ENCODE measurements at regions not wholly inside any gene's neighbourhood (a gene's known extent, or its start where the extent isn't known, plus 50 kb on each side); places are given as distances from the start of the nearest gene placed in this dataset.

DNA sequence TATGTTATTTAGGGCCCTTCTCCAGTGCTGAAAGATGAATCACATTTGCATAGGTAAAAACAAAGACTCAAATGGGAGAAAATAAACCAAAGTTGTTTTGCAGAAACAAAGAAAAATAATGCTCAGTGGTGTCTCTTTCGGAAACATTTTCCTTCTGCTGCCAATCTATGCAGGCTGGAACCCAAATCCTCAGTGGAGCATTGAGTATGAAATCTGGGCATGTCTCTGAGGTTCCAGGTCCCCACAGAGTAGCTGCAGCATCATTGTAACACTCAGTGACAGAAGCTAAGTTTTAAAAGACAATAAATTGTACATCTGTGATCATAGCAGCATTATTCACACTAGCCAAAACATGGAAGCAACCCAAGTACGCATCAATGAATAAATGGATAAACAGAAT lies 303.6 kb downstream of the FBXW7 start:
- Histone ChIP-seq H3K4me3 (ENCODE audit: low read depth, low read length) (no peak overlapping the region), H3K27me3 (ENCODE audit: control insufficient read depth, insufficient read depth, low read length) (no peaks in the 10 kb centered on the region), H3K9ac (ENCODE audit: low read depth, low read length) (no peak overlapping the region), H3K9me3 (ENCODE audit: control insufficient read depth, insufficient read depth, low read length) (peaks cover 10% of the 10 kb centered on the region), H3K36me3 (ENCODE audit: control insufficient read depth, insufficient read depth, low read length) (no peaks in the 10 kb centered on the region), H3K4me1 (ENCODE audit: control insufficient read depth, insufficient read depth, low read length) (no peaks in the 10 kb centered on the region)

DNA sequence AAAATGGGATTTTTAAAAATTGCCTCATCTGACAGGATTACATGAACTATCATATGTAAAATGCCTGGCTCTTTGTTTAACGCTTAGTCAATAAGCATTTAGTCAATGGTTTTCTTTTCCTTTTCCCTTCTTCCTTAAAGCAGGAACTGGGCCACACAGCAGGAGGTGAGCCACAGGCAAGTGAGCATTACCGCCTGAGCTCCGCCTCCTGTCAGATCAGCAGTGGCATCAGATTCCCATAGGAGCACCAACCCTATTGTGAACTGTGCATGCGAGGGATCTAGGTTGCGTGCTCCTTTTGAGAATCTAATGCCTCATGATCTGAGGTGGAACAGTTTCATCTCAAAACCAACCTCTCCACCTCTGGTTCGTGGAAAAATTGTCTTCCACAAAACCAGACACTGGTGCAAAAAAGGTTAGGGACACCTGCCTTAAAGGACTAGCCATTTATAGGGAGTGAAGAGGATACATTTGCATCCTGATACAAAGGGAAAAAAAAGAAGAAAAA lies 306.1 kb downstream of the FBXW7 start:
- Histone ChIP-seq H3K9ac (ENCODE audit: low read depth, low read length) (no peak overlapping the region), H3K27me3 (ENCODE audit: control insufficient read depth, insufficient read depth, low read length) (no peaks in the 10 kb centered on the region), H3K4me1 (ENCODE audit: control insufficient read depth, insufficient read depth, low read length) (no peaks in the 10 kb centered on the region), H3K36me3 (ENCODE audit: control insufficient read depth, insufficient read depth, low read length) (no peaks in the 10 kb centered on the region), H3K4me3 (ENCODE audit: low read depth, low read length) (no peak overlapping the region), H3K9me3 (ENCODE audit: control insufficient read depth, insufficient read depth, low read length) (peaks cover 10% of the 10 kb centered on the region)

DNA sequence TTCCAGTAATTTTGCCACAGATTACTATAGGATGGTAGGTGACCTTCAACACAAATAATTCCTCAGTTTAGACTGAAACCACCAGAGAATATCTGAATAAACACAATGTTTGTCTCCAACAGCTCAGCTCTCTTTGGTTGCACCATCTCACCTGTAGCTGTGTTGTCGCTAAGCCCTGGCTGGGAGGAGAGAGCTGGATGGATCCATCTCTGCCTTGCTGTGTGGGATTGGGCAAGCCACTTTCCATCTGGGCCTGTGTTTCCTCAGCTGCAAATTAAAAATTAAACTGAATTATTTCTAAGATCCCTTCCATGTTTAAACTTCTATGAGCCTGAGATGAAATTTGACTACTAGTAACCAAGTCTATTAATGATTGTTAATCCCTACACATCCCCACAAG lies 310.2 kb downstream of the FBXW7 start:
- Histone ChIP-seq H3K36me3 (ENCODE audit: control insufficient read depth, insufficient read depth, low read length) (no peaks in the 10 kb centered on the region), H3K4me3 (ENCODE audit: low read depth, low read length) (no peak overlapping the region)

DNA sequence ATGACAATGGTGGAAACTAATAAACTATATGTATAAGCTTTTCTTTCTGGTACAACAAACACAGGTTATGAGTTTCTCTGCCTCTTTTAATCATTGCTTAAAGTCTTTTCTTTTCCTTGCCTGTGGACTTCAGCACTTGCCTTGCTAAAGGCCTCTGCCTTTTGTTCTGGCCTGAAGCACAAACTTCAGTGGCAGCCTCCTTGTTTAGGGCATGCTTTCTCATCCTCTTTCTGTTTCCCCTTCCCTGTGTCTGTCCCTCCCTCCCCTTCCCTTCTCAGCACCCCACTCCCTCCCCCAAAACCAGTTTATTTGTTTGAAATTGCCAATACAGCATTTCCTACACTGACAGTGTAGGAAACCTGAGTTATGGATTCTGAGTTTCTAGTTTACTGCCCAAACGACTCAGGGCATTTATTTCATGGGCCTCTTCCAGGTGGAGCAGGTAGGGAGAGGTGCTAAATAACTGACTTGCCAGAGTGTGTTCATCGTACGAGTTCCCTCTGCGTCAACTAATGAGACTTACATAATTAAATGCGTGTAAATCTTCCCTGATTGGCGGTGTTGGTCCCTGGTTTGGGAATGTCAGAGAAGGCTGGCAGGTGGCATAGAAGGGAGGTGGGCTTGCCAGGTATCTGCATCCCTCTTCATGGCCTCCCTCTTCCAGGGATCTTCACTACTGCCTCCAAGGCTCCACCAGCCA lies 311.0 kb downstream of the FBXW7 start:
- no peaks in the 10 kb centered on the region for H3K4me1 ChIP-seq (ENCODE audit: control insufficient read depth, insufficient read depth, low read length)
- no peaks in the 10 kb centered on the region for H3K9me3 ChIP-seq (ENCODE audit: control insufficient read depth, insufficient read depth, low read length)
- no peak overlapping the region for H3K4me3 ChIP-seq (ENCODE audit: low read depth, low read length)

More for the DNA sequence above, 310.2 kb downstream of the FBXW7 start:
- H3K4me1 ChIP-seq (ENCODE audit: control insufficient read depth, insufficient read depth, low read length), result no peaks in the 10 kb centered on the region
- H3K9ac ChIP-seq (ENCODE audit: low read depth, low read length), result no peak overlapping the region
- no peaks in the 10 kb centered on the region for H3K27me3 ChIP-seq (ENCODE audit: control insufficient read depth, insufficient read depth, low read length)
- H3K9me3 ChIP-seq (ENCODE audit: control insufficient read depth, insufficient read depth, low read length), result peaks cover 7% of the 10 kb centered on the region

DNA sequence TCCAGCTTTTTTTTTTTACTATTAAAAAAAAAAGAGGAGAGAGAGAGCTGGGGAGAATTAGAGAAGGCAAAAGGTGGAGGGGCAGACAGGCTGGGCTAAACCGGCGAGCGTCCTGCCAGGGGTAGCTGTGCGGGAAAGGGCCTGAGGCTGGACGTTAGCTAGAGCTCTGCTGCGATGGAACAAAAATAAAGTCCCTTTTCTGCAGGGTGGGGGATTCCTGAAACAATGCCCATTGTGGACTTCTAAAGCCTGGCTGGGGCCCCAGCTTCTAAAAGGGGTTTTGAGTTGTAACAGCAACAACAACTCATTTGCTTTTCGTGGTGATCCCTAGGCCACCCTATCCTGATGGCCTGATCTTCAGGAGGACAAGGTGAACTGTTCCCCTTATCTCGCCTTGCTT lies 311.7 kb downstream of the FBXW7 start:
- no peak overlapping the region for H3K9ac ChIP-seq (ENCODE audit: low read depth, low read length)
- no peaks in the 10 kb centered on the region for H3K27me3 ChIP-seq (ENCODE audit: control insufficient read depth, insufficient read depth, low read length)
- no peaks in the 10 kb centered on the region for H3K36me3 ChIP-seq (ENCODE audit: control insufficient read depth, insufficient read depth, low read length)
- no peaks in the 10 kb centered on the region for H3K4me1 ChIP-seq (ENCODE audit: control insufficient read depth, insufficient read depth, low read length)
- H3K9me3 ChIP-seq (ENCODE audit: control insufficient read depth, insufficient read depth, low read length), result no peaks in the 10 kb centered on the region
- H3K4me3 ChIP-seq (ENCODE audit: low read depth, low read length), result no peak overlapping the region

More for the DNA sequence above, 311.0 kb downstream of the FBXW7 start:
- Histone ChIP-seq H3K36me3 (ENCODE audit: control insufficient read depth, insufficient read depth, low read length) (no peaks in the 10 kb centered on the region), H3K9ac (ENCODE audit: low read depth, low read length) (no peak overlapping the region), H3K27me3 (ENCODE audit: control insufficient read depth, insufficient read depth, low read length) (no peaks in the 10 kb centered on the region)

DNA sequence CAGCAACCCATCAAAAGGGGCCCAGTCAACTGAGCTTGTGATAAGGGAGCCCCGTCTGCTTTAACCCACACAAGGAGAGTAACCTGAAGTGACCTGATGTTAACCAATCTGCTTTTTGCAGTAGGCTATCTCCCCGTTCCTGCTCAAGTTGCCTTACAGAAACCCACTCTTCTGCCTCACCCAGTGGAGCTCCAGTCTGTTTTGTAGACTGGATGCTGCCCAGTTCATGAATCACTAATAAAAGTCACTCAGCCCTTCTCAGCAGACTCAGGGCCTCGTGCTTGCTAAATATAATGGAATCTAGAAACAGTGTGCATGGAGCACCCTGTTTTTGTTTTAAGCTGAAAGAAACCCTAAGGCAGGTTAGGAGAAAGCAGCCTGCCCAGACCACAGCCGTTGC lies 312.3 kb downstream of the FBXW7 start:
- H3K9ac ChIP-seq (ENCODE audit: low read depth, low read length), result no peak overlapping the region
- no peaks in the 10 kb centered on the region for H3K36me3 ChIP-seq (ENCODE audit: control insufficient read depth, insufficient read depth, low read length)
- H3K4me1 ChIP-seq (ENCODE audit: control insufficient read depth, insufficient read depth, low read length), result no peaks in the 10 kb centered on the region
- no peak overlapping the region for H3K4me3 ChIP-seq (ENCODE audit: low read depth, low read length)
- H3K27me3 ChIP-seq (ENCODE audit: control insufficient read depth, insufficient read depth, low read length), result no peaks in the 10 kb centered on the region
- no peaks in the 10 kb centered on the region for H3K9me3 ChIP-seq (ENCODE audit: control insufficient read depth, insufficient read depth, low read length)

DNA sequence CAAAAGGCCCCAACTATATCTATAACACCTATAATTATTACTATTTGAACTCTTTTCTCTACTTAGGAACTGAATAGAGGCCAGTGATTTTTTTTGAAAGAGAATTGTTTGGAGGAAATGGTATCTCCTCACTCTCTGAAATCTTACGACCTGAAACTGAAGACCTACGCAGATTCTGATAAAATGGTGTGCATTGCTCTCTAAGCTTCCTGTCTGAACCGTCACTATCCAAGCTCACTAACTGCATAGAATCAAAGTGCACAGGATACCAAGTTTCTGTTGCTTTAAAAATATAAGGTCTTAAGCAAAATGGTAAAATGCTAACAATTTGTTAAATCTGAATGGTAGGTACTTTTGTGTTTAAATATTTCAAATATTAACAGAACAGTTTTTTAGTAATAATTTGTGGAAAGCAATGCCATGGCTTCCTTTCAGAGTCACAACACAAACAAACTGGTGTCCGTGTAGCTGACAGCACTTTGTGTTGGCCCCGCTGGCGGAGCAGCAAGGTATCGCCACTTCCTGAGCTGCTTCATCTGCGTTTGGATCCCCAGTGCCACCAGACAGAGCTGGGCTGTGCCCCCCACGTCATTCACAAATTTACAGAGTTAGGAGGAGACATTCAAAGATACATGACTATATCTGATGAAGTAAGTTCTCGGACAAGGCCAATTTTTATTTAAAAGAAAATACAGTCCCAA lies 313.9 kb downstream of the FBXW7 start:
- Histone ChIP-seq H3K4me1 (ENCODE audit: control insufficient read depth, insufficient read depth, low read length) (peaks cover under 1% of the 10 kb centered on the region), H3K4me3 (ENCODE audit: low read depth, low read length) (no peak overlapping the region), H3K36me3 (ENCODE audit: control insufficient read depth, insufficient read depth, low read length) (no peaks in the 10 kb centered on the region), H3K27me3 (ENCODE audit: control insufficient read depth, insufficient read depth, low read length) (no peaks in the 10 kb centered on the region), H3K9ac (ENCODE audit: low read depth, low read length) (no peak overlapping the region), H3K9me3 (ENCODE audit: control insufficient read depth, insufficient read depth, low read length) (no peaks in the 10 kb centered on the region)

DNA sequence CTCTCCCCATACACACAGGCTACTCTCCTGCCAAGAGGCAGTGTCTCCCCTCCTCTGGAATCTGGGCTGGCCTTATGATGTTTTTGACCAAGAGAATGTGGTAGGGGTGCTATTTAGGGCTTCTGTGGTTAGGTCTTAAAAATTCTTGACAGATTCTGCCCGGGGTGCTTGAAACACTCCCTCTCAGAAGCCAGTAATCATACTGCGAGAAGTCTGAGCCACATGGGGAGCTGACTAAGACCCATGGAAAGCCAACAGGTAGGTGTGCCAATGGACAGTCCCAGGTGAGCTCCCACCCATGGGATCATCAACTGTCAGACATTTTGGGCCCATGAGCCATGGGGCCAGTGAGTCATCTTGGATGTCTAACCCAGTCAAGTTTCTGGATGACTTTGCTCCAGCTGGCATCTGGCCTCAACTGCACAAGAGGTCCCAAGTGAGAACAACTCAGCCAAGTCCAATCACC lies 315.7 kb downstream of the FBXW7 start:
- H3K4me1 ChIP-seq (ENCODE audit: control insufficient read depth, insufficient read depth, low read length), result peaks cover 2% of the 10 kb centered on the region
- H3K9ac ChIP-seq (ENCODE audit: low read depth, low read length), result no peak overlapping the region
- H3K4me3 ChIP-seq (ENCODE audit: low read depth, low read length), result no peak overlapping the region
- no peaks in the 10 kb centered on the region for H3K36me3 ChIP-seq (ENCODE audit: control insufficient read depth, insufficient read depth, low read length)
- H3K9me3 ChIP-seq (ENCODE audit: control insufficient read depth, insufficient read depth, low read length), result no peaks in the 10 kb centered on the region
- no peaks in the 10 kb centered on the region for H3K27me3 ChIP-seq (ENCODE audit: control insufficient read depth, insufficient read depth, low read length)

DNA sequence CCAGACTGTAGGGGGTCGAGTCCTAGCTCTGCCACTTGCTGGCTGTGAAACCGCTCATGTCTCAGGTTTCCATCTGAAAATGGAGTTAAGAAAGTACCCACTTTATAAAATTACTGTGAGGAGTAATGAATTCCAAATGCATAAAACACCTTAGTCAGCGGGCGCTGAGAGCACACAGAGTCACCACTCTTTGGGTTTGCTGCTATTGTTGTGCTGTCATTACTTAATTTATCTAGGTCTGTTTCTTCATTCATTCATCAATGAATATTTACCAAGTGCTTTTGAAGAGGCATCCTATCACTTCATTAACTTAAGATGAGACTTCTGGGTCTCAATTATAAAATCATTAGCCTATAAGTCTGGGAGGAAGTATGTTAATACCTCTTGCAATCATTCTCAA lies 317.3 kb downstream of the FBXW7 start:
- Histone ChIP-seq H3K4me1 (ENCODE audit: control insufficient read depth, insufficient read depth, low read length) (peaks cover 2% of the 10 kb centered on the region), H3K4me3 (ENCODE audit: low read depth, low read length) (no peak overlapping the region), H3K27me3 (ENCODE audit: control insufficient read depth, insufficient read depth, low read length) (no peaks in the 10 kb centered on the region), H3K9ac (ENCODE audit: low read depth, low read length) (no peak overlapping the region), H3K9me3 (ENCODE audit: control insufficient read depth, insufficient read depth, low read length) (no peaks in the 10 kb centered on the region), H3K36me3 (ENCODE audit: control insufficient read depth, insufficient read depth, low read length) (no peaks in the 10 kb centered on the region)

DNA sequence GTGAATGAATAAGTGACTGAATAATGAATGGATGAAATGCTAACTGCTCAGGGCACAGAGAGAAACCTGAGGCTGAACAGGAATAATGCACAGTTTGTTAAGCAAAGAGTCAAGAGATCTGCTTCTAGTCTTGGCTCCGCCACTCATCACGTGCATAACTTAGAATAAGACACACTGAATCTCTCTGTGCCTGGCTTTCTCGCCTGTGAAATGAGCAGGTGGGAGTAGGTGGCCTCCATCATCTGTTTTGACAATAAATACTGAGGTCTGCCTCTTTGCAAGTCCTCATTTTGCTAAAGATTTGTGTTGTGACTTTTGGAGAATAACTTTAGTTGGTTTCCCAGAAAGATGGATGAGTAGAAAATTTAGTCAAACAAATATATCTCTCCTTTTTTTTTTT lies 318.0 kb downstream of the FBXW7 start:
- H3K9ac ChIP-seq (ENCODE audit: low read depth, low read length), result no peak overlapping the region
- no peaks in the 10 kb centered on the region for H3K36me3 ChIP-seq (ENCODE audit: control insufficient read depth, insufficient read depth, low read length)
- H3K9me3 ChIP-seq (ENCODE audit: control insufficient read depth, insufficient read depth, low read length), result no peaks in the 10 kb centered on the region
- no peaks in the 10 kb centered on the region for H3K27me3 ChIP-seq (ENCODE audit: control insufficient read depth, insufficient read depth, low read length)
- H3K4me1 ChIP-seq (ENCODE audit: control insufficient read depth, insufficient read depth, low read length), result peaks cover 2% of the 10 kb centered on the region
- H3K4me3 ChIP-seq (ENCODE audit: low read depth, low read length), result no peak overlapping the region

DNA sequence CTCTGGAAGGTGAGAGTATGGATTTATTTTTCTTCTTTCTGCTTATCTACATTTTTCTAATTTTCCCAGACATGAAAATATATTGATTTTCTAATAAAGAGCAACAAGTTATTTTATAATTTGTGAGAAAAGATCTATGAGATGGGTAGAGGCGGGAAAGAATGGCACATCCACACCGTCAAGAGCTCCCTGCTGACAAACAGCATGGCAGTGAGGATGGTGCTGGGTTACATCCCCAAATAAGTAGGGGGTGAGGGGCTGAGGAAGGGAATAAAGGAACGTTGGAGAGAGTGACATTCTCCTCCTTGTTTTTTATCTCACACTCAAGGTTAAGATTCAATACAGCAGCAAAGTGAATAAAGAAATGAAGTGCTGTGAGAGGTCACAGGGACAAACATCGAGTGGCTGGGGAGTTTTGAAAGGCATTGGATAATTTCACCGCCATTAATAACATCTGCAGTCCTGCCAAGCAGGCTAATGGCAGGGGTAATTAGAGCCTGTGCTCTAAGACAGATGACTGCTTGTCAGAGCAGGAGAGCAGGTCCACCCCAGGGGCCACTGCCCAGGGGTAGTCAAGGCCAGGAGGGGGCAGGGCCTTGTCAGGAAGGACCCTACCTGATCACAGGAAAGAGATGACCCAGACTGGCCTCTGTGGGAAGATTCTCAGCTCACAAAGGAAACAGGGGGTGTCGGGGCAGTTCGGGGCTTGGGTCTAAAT lies 323.8 kb downstream of the FBXW7 start:
- Histone ChIP-seq H3K9ac (ENCODE audit: low read depth, low read length) (no peak overlapping the region), H3K27me3 (ENCODE audit: control insufficient read depth, insufficient read depth, low read length) (no peaks in the 10 kb centered on the region), H3K4me1 (ENCODE audit: control insufficient read depth, insufficient read depth, low read length) (peaks cover 3% of the 10 kb centered on the region)

More for the DNA sequence above, 323.8 kb downstream of the FBXW7 start:
- H3K36me3 ChIP-seq (ENCODE audit: control insufficient read depth, insufficient read depth, low read length), result no peaks in the 10 kb centered on the region
- no peak overlapping the region for H3K4me3 ChIP-seq (ENCODE audit: low read depth, low read length)
- H3K9me3 ChIP-seq (ENCODE audit: control insufficient read depth, insufficient read depth, low read length), result no peaks in the 10 kb centered on the region
